HTERT RPE-1 (cell line): ENCODE measurements at regions not wholly inside any gene's neighbourhood (a gene's known extent, or its start where the extent isn't known, plus 50 kb on each side); places are given as distances from the start of the nearest gene placed in this dataset.

ENCODE experiments used
- in situ Hi-C: fragments of 300-500 bp; cut with MboI; formaldehyde crosslinking; loops from 4 replicates; pipeline ENCODE4 v1.14.3; 2020; ENCODE audit warnings: low sequenced_read_pairs

DNA sequence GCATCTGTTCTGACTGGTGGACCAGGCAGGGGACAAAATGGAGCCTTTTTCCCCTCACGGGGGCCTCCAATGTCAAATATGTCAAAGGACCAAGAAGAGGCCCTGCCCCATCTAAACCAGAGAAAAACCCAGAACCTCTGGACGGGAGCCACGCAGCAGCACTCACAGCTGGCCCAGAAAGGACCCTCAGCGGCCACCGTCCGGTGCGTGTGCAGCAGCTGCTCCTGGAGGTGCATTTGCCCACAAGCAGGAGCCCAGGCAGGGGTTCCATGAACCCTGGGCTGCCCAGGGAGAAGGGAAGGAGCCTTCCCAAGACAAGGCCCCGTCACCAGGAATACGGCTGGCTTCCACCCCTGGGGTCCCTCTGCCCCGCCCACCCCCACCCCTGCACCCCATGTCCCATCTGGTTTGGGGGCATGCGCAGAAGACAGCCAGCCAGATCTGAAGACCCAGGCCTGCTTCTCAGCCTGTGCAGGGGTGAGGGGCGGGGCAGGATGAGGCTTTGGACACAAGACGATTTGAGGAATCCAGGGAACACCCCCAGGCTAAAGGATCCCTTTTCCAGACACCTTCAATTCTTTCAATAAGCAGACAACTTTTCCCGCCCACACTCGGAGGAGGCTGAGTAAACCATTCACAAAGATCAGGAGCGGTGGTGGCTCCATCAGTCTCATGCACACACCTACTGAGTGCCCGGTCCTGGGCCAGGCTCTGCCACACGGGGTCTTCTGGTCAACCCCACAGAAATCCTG, 423.1 kb downstream of the SHANK2 start:
- in situ Hi-C loops: no loop called here

DNA sequence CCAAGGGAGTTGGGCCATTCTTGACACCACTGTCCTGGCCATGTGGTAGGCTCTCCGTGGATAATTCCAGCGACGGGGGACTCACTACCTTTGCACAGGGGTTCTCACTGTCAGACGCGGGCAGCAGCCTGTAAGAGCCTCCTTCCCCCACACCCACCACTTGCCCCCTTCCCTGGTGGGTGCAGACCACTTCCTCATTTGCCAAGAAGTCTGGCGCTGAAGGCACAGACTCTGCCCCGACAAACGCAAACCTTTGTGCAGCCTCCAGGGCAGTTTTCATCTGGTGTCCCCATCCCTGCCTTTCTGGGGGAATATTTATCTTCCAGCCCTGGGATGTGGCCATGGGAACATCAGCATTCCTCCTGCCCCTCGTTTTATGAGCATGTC, 422.5 kb downstream of the SHANK2 start:
- in situ Hi-C loops: no loop called here

DNA sequence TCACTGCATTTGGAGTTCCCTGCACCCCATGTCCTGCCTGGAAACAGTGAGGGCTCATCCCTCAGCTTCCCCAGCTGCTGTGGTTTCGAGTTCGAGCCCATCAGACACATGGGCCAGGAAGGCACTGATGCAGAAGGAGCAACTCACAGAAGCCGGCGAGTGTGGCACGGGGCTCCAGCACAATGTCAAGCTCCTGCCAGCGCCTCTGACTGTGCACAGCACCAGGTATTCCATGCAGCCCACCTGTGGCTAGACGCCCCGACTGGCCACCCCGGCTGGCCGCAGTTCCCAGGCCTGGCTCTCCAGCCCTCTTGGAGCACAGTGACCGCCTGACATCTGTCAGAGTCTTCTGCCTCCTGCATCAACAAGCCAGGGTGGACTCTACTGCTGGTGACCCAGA, 419.4 kb downstream of the SHANK2 start:
- in situ Hi-C loops: no loop called here

DNA sequence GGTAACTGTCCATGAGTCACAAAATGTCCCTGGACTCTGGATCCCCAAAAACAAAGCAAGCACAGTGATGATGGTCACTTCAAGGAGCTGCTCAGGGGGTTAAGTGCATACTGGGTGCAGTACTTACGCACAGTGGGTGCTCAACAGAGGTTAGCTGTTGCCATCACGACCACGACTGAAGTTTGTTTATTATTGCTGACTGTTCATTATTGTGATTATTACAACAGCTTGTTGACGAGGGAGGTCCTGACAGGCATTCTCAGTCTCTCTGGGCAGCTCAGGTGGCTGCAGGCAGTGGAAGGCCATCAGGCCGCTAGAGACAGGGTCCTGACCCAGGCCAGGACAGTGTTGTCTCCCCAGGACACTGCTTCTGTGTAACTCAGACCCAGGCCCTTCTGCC, 418.8 kb downstream of the SHANK2 start:
- in situ Hi-C loops: no loop called here

DNA sequence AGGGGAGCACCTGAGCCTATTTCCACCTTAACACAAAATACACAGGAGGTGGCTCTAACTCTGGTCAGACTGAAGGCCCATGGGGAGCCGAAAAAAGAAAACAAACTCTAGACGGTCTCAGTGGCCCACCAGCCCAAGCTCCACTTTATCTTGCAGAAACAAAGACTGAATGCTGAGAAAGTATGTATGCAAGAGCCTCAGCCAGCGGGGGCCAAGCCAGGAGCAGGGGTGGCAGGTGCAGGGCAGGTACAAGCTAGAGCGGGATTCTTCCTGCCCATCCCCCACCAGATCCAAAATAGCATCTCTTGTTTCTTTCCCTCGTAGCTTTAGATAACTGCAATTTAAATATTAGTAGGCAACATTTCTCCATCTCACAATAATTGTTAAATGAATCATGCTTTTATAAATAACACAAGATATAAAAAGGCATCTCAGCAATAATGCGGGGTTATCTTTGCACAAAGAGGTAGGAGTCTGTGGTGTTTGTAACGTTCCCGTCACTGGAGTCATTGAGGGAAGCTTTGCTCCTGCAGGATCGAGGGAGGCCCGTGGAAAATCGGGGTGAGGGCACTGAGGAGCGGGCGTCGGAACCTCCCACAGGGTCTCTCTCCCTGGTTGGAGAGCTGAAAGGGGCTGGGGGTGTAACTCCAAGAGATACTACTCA, 418.0 kb downstream of the SHANK2 start:
- in situ Hi-C loops: no loop called here

DNA sequence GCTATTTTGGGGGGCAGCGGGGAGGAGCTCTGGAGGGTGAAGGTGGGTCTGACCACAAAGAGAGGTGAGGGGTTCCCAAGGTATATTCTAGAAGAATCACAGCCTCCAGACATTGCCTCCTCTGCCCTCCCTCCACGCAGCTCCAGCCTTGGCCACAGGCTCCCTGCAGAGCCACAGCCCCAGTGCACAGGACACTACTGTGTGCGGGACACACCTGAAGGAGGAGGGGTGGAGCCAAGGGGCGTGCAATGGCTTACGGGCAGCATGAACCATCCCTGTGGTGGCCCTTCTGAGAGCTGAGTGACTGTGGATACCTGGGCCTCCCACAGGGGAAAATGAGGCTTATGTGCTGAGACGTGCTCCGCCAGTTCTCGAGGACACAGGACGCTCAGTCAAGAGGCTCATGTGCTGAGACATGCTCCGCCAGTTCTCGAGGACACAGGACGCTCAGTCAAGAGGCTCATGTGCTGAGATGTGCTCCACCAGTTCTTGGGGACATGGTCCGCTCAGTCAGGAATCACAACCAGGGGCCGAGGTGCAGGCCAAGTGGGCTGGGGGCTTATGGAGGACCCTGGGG, 417.3 kb downstream of the SHANK2 start:
- in situ Hi-C loops: no loop called here

DNA sequence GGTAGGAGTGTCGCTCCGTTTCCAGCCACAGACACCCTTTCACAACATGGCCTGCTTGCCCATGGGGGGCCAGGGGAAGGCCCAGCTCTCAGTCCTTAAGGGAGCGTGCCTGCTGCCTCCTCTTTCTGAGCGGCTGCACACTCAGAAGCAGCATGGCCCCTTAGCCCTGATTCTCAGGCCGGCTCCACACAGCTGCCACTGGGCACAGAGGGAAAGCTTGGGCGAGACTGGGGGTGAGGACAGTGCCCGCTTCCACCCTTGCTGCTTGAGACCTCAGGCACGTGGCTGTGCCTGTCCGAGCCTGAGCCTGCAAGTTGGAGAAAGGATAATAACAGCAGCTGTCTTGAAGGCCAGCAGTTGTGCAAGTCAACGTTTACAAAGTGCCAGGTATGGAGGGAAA, 416.3 kb downstream of the SHANK2 start:
- in situ Hi-C loops: no loop called here

DNA sequence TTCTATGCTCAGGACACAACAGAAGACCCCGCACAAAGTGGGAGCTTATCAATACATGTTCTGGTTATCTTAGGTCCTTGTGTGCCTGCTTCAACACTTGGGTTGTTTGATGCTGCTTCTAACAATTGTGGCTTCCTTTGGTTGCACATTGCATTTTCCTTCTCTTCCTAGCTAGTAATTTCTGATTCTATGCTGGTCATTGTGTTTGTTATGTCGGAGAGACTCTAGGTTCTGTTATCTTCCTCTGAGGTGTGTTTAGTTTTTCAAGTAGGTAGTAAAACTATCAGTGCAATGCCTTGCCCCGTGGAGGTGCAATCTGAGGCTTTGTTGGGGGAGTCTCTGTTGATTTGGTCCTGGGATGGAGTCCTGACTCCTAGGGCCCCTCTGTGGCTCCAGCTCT, 414.2 kb downstream of the SHANK2 start:
- in situ Hi-C loops: no loop called here

DNA sequence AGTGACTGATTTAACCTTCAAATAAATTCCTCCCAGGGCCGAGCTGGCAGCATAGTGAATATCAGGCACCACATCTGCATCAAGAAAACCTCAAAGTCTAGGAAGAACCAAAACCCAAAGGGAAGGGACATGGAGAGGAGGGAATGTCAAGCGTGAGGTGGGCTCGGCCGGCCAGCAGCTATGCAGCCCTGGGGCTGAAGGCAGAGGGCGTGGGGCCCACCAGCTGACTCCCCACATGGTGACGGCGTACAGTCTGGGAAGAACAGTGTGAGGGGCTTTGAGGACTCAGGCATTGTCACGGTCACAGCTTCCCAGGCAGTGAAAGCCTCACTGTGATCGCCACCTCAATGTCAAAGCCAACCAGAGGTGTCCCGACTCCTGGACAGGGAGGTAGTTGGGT, 412.5 kb downstream of the SHANK2 start:
- in situ Hi-C loops: no loop called here

DNA sequence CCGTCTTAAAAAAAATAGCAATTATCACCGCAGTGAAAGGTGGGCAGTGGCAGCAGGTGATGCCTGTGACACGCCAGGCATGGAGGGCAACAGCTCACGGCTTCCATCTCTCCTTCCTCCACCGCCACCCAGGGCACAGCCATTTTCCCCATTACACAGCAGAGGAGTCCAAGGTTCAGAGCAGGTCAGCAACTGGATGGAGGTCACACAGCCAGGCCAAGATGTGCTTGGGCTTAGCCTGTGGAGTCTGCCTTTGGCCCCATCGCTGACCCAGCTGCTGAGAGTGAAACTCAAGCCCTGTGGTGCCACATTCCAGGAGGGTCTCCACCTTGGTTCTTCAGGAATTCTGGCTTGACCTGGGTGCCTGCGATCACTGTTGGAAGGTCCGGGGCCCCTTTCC, 411.1 kb downstream of the SHANK2 start:
- in situ Hi-C loops: no loop called here

DNA sequence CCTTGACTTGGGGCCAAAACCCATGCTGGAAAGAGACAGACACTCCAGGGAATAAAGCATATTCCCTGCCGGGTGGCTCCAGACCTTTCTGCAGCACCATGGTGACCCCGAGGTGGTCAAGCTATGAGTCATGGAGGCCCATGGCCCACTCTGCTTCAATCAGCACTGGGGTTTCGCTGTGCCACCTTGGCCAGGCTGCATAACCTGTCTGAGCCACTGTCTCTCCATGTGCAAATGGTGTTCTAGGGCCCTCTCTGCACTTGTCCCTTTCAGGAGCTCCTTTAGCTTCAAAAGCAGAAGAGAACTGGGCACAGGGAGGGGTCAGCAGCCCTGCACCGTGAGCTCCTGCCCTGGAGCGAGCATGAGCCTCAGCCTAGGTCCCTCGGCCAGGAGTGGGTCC, 410.1 kb downstream of the SHANK2 start:
- in situ Hi-C loops: no loop called here

DNA sequence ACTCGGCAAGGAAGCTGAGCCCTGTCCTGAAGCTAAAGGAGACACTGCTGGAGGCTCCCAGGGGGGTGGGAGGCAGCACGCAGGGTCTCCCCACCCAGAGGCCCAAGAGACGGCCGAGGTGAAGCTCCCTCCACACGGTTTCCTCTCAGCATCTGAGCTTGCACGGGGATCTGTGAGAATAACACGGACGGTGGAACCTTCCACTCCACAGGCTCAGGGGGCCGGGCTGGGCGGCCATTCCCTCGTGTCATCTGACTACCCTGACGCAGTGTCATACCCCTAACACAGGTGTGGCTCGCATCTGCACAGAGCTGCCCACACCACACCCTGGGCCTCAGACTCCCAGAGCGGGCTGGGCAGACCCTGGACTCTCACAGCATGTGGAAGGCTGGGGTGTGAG, 409.7 kb downstream of the SHANK2 start:
- in situ Hi-C loops: no loop called here

DNA sequence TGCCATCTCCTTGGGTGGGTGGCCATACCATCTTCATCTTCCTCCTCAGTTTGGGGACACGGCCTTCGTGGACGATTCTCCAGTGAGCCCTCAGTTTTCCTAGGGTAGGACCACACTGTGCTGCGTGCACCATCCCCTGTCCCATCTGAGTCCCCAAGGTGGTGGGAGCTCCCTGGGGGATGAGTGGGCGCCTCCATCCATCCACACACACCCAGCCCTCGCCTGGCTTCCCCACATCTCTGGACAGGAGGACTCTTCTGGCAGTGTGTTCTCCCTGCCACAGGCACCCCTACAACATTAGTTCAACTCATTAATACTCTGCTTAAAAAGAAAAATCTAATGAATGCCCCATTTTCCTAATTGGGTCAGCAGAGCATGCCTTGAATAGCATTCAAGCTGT, 408.5 kb downstream of the SHANK2 start:
- in situ Hi-C loops: no loop called here

DNA sequence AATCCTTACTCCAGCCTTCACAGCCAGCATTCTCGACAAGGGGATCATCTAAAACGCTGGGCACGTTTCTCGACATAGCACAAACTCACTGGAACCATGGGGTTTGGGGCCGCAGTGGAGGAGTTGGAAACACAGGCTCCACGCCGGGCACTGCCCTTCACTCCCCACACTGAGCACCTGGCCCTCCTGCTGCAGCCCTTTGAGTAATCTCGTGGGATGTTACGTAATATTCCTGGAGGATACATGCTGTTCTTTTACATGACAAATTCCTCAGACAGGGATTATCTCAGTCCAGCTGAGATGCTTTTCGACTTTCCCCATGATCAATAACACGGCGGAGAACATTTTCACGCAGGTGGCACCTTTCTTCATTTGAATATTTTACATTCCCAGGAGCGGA, 408.0 kb downstream of the SHANK2 start:
- in situ Hi-C loops: no loop called here

DNA sequence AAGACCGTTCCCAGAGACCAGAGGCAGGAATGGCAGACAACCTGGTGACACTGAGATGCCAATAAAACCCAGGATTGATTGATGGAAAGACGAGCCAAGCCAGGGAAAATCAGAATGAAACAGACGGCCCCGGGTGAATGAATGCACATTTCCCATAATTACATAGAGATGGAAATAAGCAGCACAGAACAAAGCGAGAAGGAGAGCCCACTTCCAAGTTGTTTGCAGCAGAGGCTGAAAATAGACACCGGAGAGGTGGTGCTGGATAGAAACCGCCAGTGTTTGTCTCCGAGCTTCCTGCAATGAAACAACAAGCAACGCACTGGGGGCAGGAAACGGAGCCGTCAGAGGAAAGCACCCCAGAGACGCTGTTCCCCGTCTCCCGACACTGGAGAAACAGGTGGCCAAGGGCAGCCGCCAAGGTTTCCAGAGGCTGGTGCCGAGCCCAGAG, 406.8 kb downstream of the SHANK2 start:
- in situ Hi-C loops: no loop called here

DNA sequence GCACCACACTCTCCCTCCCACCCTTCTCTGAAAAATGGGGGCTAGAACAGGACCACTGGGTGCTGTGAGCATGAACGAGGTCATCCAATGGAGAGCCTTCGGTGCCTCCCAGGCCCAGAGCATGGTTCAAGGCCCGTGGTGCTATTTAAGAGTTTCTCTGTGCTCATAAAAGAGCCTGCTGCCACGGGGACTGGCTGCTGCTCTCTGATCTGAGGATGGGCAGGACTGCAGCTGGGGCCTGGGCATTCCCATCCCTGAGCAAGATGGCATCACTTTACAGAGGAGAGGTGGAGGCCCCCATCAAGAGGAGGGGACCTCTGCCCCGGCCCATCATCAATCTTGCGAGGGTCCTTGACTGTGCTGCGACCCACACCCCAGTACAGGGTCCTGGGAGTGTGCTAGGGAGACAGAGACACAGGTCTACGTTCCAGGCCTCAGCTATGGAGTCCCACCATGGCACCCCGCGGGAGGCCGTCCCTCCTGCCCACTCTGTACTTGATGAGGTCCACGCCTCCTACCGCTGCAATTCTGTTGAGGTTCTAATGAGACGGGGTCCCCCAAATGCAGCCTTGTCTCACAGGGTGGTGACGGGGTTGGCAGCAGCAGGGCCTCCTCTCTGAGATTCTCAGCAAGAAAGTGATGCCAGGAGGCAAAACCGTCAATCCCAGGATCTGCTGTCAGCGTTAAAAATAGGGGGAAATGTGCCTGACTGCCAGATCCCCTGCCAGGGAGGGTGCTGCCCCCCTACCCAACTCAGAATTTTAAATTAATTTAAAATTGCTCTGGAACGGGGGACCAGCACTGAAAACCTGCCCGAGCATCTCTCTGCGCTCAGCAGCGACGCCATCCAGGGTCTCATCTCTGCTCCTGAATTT, 405.4 kb downstream of the SHANK2 start:
- in situ Hi-C loops: no loop called here

DNA sequence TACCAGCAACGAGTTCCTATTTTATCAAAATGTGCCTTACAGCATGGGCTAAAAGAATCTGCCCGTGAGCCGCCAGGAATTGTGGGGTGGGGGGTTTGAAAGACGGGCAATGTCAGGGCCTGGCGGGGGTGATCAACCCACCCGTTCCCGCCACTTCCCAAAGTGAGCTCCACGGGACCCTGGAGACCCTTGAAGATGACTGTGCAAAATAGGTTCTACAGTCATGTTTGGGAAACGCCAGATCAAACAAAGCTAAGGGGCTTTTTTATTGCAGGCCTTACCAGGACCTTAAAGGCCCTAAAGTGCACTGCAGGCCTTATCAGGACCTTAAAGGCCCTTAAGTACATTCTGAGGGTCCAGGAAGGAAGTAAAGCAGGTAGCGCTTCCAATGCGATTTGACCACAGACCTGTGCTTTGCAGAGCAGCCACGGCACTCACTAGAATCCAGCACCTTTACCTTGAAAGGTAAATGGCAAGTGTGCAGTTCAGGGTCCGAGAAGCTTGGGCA, 404.1 kb downstream of the SHANK2 start:
- in situ Hi-C loops: no loop called here

DNA sequence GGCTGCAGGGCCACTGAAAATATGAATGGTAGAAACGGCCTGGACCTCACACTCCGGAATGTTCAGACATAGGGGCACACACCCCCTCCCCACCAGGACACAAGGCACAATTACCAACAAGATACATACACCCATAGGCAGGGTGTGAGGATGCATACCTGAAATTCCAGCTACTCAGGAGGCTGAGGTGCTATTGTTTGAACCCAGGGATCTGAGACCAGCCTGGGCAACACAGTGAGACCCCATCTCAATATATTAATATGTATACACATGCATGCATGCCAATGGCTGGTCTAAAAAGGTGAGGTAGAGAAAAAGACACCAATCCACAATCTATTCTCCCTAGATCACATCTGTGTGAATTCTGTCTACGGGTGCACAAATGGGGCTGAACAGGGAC, 403.3 kb downstream of the SHANK2 start:
- in situ Hi-C loops: no loop called here

DNA sequence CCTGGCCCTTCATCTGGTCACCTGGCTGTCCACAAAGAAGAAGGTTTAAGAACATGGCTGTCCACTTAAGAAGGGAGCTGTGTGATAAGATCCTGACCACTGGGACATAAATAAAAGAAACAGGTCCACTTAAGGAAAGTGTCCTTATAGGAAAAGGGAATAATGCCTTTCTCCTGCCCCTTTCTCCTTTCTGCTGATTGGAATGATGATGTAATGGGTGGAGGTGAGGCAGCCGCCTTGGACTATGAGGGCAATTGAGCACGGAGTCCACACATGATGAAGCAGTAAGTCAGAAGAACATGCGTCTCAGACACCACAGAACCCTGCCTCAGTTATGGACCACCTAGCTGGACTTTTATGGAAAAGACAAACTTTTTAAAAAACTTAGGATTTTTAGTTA, 401.1 kb downstream of the SHANK2 start:
- in situ Hi-C loops: no loop called here

DNA sequence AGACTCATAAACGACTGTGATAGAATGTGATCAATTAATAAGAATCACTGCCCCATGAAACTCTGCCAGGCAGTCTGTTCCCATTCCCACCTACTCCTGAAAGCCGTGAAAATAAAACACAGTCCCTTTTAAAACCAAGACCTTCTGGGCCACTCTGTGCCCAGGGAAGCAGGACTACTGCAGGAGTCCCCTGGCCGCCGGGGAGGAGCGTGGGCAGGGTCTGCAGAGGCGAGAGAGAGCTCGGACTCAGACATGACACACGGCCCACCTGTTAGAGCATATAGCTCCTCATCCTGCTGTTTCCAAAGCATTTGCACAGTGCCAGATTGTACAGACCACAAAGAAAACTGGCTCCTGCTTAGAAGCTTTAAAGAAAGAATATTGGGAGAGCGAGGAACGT, 400.5 kb downstream of the SHANK2 start:
- in situ Hi-C loops: no loop called here

DNA sequence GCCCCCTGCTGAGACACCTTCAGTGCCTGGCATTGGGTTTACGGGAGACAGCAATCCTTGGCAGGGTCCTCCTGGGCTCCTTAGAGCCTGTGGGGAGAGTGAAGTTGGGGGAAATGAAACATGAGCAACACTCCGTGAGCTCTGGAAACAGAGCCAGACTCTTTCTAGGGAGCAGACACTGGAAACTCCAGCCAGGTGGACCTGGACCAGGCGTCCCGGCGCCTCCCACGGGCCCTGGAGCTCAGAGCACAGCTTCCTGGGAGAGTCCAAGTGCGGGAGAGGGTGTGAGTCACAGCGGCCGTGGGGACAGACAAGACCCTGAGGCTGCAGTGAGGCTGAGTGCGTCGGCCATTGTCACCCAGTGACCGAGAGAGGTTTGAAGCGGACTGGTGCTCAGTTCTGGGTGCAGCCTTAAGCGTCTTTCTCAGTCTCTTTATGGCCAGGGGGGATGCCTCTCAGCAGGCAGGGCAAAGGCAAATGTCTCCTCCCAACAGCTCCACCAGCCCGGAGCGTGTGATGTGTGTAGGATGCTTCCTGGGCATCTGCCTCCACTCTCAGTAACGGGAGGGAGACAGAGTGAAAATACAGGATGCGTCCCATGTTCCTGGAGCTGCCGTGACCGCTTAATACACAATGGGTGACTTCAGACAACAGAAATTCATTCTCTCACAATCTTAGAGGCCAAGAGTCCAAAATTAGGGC, 399.2 kb downstream of the SHANK2 start:
- in situ Hi-C loops: no loop called here
